H9 (cell line): ENCODE measurements at regions not wholly inside any gene's neighbourhood (a gene's known extent, or its start where the extent isn't known, plus 50 kb on each side); places are given as distances from the start of the nearest gene placed in this dataset.

ENCODE experiments used
- DNase-seq: peaks from one replicate; pipeline ENCODE4 v3.0.0-alpha.2; 2017
- H2AFZ ChIP-seq: one replicate; pipeline ENCODE4 v1.6.1; 2013; ENCODE audit warnings: mild to moderate bottlenecking, low read length, control low read depth, moderate library complexity
- H2AK5ac ChIP-seq: 2 replicates; pipeline ENCODE4 v1.6.1; 2013; ENCODE audit warnings: low read length, control low read depth, mixed read lengths; ENCODE audit not compliant: insufficient read length
- H2BK120ac ChIP-seq: one replicate; pipeline ENCODE4 v1.6.1; 2013; ENCODE audit warnings: low read depth, mild to moderate bottlenecking, low read length, control low read depth, inconsistent platforms; ENCODE audit not compliant: poor library complexity, severe bottlenecking
- H2BK12ac ChIP-seq: 2 replicates; pipeline ENCODE4 v1.6.1; 2013; ENCODE audit warnings: low read length, control low read depth, mixed read lengths, low read depth; ENCODE audit not compliant: insufficient read length
- H2BK15ac ChIP-seq: 2 replicates; pipeline ENCODE4 v1.6.1; 2013; ENCODE audit warnings: low read depth, low read length, control low read depth
- H2BK20ac ChIP-seq: one replicate; pipeline ENCODE4 v1.6.1; 2013; ENCODE audit warnings: low read depth, mild to moderate bottlenecking, low read length, control low read depth, inconsistent platforms; ENCODE audit not compliant: poor library complexity, severe bottlenecking
- H2BK5ac ChIP-seq: 2 replicates; pipeline ENCODE4 v1.6.1; 2013; ENCODE audit warnings: low read length, control low read depth, mixed read lengths; ENCODE audit not compliant: insufficient read length
- H3K14ac ChIP-seq: 2 replicates; pipeline ENCODE4 v1.6.1; 2013; ENCODE audit warnings: low read length, control low read depth; ENCODE audit not compliant: insufficient read depth
- H3K18ac ChIP-seq: 2 replicates; pipeline ENCODE4 v1.6.1; 2013; ENCODE audit warnings: low read depth, mild to moderate bottlenecking, mixed read lengths, low read length, control low read depth; ENCODE audit not compliant: insufficient read length
- H3K23ac ChIP-seq: 2 replicates; pipeline ENCODE4 v1.6.1; 2013; ENCODE audit warnings: low read length, control low read depth, mixed read lengths, low read depth; ENCODE audit not compliant: insufficient read length
- H3K23me2 ChIP-seq: 2 replicates; pipeline ENCODE4 v1.6.1; 2013; ENCODE audit warnings: low read depth, mild to moderate bottlenecking, mixed read lengths, low read length, control low read depth; ENCODE audit not compliant: insufficient read length, poor library complexity, severe bottlenecking
- H3K27ac ChIP-seq: 2 replicates; pipeline ENCODE4 v1.5.1; 2013; ENCODE audit warnings: low read length, control low read depth, mixed read lengths, low read depth; ENCODE audit not compliant: insufficient read length
- H3K27me3 ChIP-seq: 2 replicates; pipeline ENCODE4 v1.6.1; 2013; ENCODE audit warnings: low read length, control low read depth, inconsistent platforms; ENCODE audit not compliant: insufficient read depth
- H3K4ac ChIP-seq: 2 replicates; pipeline ENCODE4 v1.6.1; 2013; ENCODE audit warnings: low read depth, mild to moderate bottlenecking, control low read depth, inconsistent platforms, low read length, moderate library complexity
- H3K4me1 ChIP-seq: 2 replicates; pipeline ENCODE4 v1.6.1; 2013; ENCODE audit warnings: low read length, control low read depth, inconsistent platforms; ENCODE audit not compliant: insufficient read depth
- H3K4me2 ChIP-seq: 2 replicates; pipeline ENCODE4 v1.6.1; 2013; ENCODE audit warnings: low read length, control low read depth, mixed read lengths; ENCODE audit not compliant: insufficient read length, insufficient read depth
- H3K56ac ChIP-seq: 2 replicates; pipeline ENCODE4 v1.6.1; 2013; ENCODE audit warnings: low read depth, mild to moderate bottlenecking, mixed read lengths, low read length, control low read depth; ENCODE audit not compliant: insufficient read length
- H3K79me1 ChIP-seq: 2 replicates; pipeline ENCODE4 v1.6.1; 2013; ENCODE audit warnings: low read depth, mild to moderate bottlenecking, moderate library complexity, low read length, control low read depth, inconsistent platforms; ENCODE audit not compliant: insufficient read depth, poor library complexity, severe bottlenecking
- H3K79me2 ChIP-seq: 2 replicates; pipeline ENCODE4 v1.6.1; 2013; ENCODE audit warnings: low read length, control low read depth, inconsistent platforms; ENCODE audit not compliant: insufficient read depth
- H3K9ac ChIP-seq: 2 replicates; pipeline ENCODE4 v1.6.1; 2013; ENCODE audit warnings: low read length, control low read depth, mixed read lengths; ENCODE audit not compliant: insufficient read length; ENCODE audit errors: extremely low read depth
- H3K9me3 ChIP-seq: one replicate; pipeline ENCODE4 v1.6.1; 2013; ENCODE audit warnings: low read depth, low read length, inconsistent platforms; ENCODE audit not compliant: control insufficient read depth
- H3T11ph ChIP-seq: one replicate; pipeline ENCODE4 v1.6.1; 2013; ENCODE audit warnings: mild to moderate bottlenecking, low read length, control low read depth, inconsistent platforms
- H4K20me1 ChIP-seq: one replicate; pipeline ENCODE4 v1.6.1; 2013; ENCODE audit not compliant: control insufficient read depth, insufficient read length, insufficient read depth
- H4K5ac ChIP-seq: 2 replicates; pipeline ENCODE4 v1.6.1; 2013; ENCODE audit warnings: low read depth, mild to moderate bottlenecking, mixed read lengths, low read length, control low read depth; ENCODE audit not compliant: insufficient read length
- H4K8ac ChIP-seq: replicated peaks from 2 replicates; pipeline ENCODE4 v1.6.1; 2013; ENCODE audit warnings: low read length, control low read depth, mixed read lengths, low read depth; ENCODE audit not compliant: insufficient read length
- H4K91ac ChIP-seq: 2 replicates; pipeline ENCODE4 v1.6.1; 2013; ENCODE audit warnings: low read depth, mild to moderate bottlenecking, moderate library complexity, mixed read lengths, low read length, control low read depth; ENCODE audit not compliant: insufficient read length
- H3K27ac Mint-ChIP-seq, 3 experiments: 2 replicates in 2 of 3; 3 replicates in 1 of 3; pipeline ENCODE4 v1.8.0; 2020 to 2021; ENCODE audit warnings: mixed read lengths in 3 of 3, mild to moderate bottlenecking in 1 of 3, moderate library complexity in 1 of 3
- H3K27me3 Mint-ChIP-seq: 2 replicates; pipeline ENCODE4 v1.8.0; 2021; ENCODE audit warnings: low read depth, mild to moderate bottlenecking, moderate library complexity, mixed read lengths
- H3K36me3 Mint-ChIP-seq, 3 experiments: 2 replicates in 2 of 3; 3 replicates in 1 of 3; pipeline ENCODE4 v1.8.0; 2020 to 2021; ENCODE audit warnings: low read depth in 3 of 3, mixed read lengths in 3 of 3; ENCODE audit not compliant: insufficient read depth in 1 of 3
- H3K4me1 Mint-ChIP-seq, 2 experiments: 2 replicates each; pipeline ENCODE4 v1.8.0; 2020; ENCODE audit warnings: mixed read lengths in 2 of 2
- H3K4me3 Mint-ChIP-seq, 2 experiments: 2 replicates in 1 of 2; 3 replicates in 1 of 2; pipeline ENCODE4 v1.8.0; 2020 to 2021; ENCODE audit warnings: mild to moderate bottlenecking in 2 of 2, mixed read lengths in 2 of 2, moderate library complexity in 1 of 2
- H3K9me3 Mint-ChIP-seq, 2 experiments: 2 replicates in 1 of 2; 3 replicates in 1 of 2; pipeline ENCODE4 v1.8.0; 2020; ENCODE audit warnings: mild to moderate bottlenecking in 2 of 2, mixed read lengths in 2 of 2, moderate library complexity in 1 of 2
- WGBS: extraction: QIAGEN DNeasy Blood & Tissue Kit; methylation state at CpG from one replicate; pipeline ENCODE4 v1.1.7; 2013; ENCODE audit warnings: missing lambda C conversion rate, low lambda C conversion rate, mixed read lengths; ENCODE audit not compliant: insufficient read length; ENCODE audit errors: extremely low coverage; 5-methylcytosine and 5-hydroxymethylcytosine counted together
- TF ChIP-seq, protein P1 (sequence below): fragments of 200-600 bp; sonication (generic); conservative IDR thresholded peaks from 3 replicates; pipeline ENCODE4 v1.8.0; 2021; ENCODE audit warnings: antibody characterized with exemption, mild to moderate bottlenecking

GRCh38 chr16:66277311-66278070 lies 89.0 kb upstream of the CDH5 start:
- no CpG with 5 or more reads among the region's 6 CpGs for WGBS
- Histone ChIP-seq H3K9ac (no peak overlapping the region), H3K9me3 (no peaks in the 10 kb centered on the region)

More at GRCh38 chr16:66277311-66278070, 89.0 kb upstream of the CDH5 start:
- peaks cover 24 to 25% of the 10 kb centered on the region in 2 experiments for H3K9me3 Mint-ChIP-seq
- Histone ChIP-seq H3K23ac (no peak overlapping the region), H2AK5ac (no peak overlapping the region), H2BK15ac (no peak overlapping the region), H2BK120ac (no peak overlapping the region), H2AFZ (no peak overlapping the region), H3K4me2 (no peak overlapping the region), H3T11ph (no peak overlapping the region), H3K27ac (no peak overlapping the region), H4K8ac (no peak overlapping the region), H3K23me2 (no peaks in the 10 kb centered on the region), H3K56ac (no peak overlapping the region), H4K91ac (no peak overlapping the region), H3K27me3 (no peaks in the 10 kb centered on the region), H2BK12ac (no peak overlapping the region), H3K79me2 (no peaks in the 10 kb centered on the region), H4K20me1 (no peaks in the 10 kb centered on the region), H3K79me1 (no peaks in the 10 kb centered on the region), H4K5ac (no peak overlapping the region), H2BK20ac (no peak overlapping the region), H3K14ac (no peak overlapping the region), H3K4me1 (no peaks in the 10 kb centered on the region), H2BK5ac (no peak overlapping the region), H3K4ac (no peak overlapping the region), H3K18ac (no peak overlapping the region)
- no peaks in the 10 kb centered on the region; the same call in 1 of the 2 replicates for H3K27me3 Mint-ChIP-seq
- H3K36me3 Mint-ChIP-seq: peaks cover 0 to 28% (median 5%) of the 10 kb centered on the region in 3 experiments; a peak in 4 of 7 replicates
- H3K27ac Mint-ChIP-seq: no peak overlapping the region
- TF ChIP-seq, protein P1, sequence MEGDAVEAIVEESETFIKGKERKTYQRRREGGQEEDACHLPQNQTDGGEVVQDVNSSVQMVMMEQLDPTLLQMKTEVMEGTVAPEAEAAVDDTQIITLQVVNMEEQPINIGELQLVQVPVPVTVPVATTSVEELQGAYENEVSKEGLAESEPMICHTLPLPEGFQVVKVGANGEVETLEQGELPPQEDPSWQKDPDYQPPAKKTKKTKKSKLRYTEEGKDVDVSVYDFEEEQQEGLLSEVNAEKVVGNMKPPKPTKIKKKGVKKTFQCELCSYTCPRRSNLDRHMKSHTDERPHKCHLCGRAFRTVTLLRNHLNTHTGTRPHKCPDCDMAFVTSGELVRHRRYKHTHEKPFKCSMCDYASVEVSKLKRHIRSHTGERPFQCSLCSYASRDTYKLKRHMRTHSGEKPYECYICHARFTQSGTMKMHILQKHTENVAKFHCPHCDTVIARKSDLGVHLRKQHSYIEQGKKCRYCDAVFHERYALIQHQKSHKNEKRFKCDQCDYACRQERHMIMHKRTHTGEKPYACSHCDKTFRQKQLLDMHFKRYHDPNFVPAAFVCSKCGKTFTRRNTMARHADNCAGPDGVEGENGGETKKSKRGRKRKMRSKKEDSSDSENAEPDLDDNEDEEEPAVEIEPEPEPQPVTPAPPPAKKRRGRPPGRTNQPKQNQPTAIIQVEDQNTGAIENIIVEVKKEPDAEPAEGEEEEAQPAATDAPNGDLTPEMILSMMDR: no peak
- peak; percentile 23 for DNase-seq
- H3K4me1 Mint-ChIP-seq: peaks cover 43 to 47% of the 10 kb centered on the region in 2 experiments
- no peak overlapping the region for H3K4me3 Mint-ChIP-seq
